ENCODE measurements at regions not wholly inside any gene's neighbourhood (a gene's known extent, or its start where the extent isn't known, plus 50 kb on each side); places are given as distances from the start of the nearest gene placed in this dataset.

DNA sequence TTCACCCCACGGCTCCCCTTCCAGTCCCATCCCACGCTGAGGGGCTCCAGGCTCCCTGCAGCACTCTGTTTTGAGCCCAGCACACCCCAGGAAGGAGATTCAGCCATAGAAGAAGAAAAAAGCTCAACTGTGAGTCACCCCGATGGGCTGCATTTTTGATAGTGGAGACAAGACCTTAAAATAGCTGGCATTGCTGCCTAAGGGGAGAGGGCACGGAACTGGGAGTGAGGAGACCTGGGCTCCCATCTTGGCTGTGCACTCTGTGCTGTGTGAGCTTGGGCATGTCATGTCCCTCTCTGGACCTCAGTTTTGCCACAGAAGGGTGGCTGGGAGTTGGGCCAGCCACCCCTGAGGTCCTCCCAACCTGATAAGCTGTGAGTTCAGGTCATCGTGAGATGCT lies 57.2 kb upstream of the SMAD6 start:
- Histone ChIP-seq H3K27ac (ENCODE audit: low read depth, low read length) (peak overlapping the region; percentile 52), H3K27me3 (ENCODE audit: control insufficient read depth, insufficient read depth, low read length) (no peaks in the 10 kb centered on the region), H3K4me3 (ENCODE audit: low read depth, low read length) (no peak overlapping the region), H3K9me3 (ENCODE audit: control insufficient read depth, insufficient read depth, low read length) (no peaks in the 10 kb centered on the region)
- ChIA-PET POLR2A (interaction anchor here (0.9 kb wide), 1 partner anchor 56 kb away, joined by 5 read pairs; no protein-coding TSS in a partner anchor), CTCF (interaction anchor here (0.5 to 1.4 kb wide), 4 partner anchors 24 to 41 kb away, joined by 3 to 7 read pairs (median 4); no protein-coding TSS in a partner anchor)
- TF ChIP-seq, protein P1, sequence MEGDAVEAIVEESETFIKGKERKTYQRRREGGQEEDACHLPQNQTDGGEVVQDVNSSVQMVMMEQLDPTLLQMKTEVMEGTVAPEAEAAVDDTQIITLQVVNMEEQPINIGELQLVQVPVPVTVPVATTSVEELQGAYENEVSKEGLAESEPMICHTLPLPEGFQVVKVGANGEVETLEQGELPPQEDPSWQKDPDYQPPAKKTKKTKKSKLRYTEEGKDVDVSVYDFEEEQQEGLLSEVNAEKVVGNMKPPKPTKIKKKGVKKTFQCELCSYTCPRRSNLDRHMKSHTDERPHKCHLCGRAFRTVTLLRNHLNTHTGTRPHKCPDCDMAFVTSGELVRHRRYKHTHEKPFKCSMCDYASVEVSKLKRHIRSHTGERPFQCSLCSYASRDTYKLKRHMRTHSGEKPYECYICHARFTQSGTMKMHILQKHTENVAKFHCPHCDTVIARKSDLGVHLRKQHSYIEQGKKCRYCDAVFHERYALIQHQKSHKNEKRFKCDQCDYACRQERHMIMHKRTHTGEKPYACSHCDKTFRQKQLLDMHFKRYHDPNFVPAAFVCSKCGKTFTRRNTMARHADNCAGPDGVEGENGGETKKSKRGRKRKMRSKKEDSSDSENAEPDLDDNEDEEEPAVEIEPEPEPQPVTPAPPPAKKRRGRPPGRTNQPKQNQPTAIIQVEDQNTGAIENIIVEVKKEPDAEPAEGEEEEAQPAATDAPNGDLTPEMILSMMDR (IDR thresholded peaks at IDR 0.05; ENCODE audit: low read depth, low read length) = no peak
- peak; percentile 20 for DNase-seq (ENCODE audit: low read depth, low spot score)

DNA sequence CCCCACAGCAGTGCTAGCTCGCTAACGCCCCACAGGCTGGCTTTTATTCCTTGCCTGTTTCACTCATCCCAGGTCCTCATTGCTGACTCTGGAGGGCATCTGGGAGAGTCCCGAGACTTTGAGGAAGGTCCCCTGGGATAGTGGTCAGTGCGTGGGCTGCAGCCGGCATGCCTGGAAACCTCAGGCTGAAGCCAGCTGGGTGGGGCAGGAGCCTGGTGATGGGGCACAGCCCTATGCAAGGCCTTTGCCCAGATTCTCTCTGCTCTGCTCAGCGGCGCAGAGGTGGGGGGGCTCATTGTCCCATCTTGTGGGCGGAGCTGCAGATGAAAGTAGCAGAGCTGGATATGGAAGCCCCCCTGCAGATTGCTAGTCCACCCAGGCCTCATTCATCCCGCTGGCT lies 55.7 kb upstream of the SMAD6 start:
- H3K4me3 ChIP-seq (ENCODE audit: low read depth, low read length) = no peak overlapping the region
- H3K27ac ChIP-seq (ENCODE audit: low read depth, low read length) = no peak overlapping the region
- no peak for DNase-seq (ENCODE audit: low read depth, low spot score)
- ChIA-PET CTCF (interaction anchor here (0.9 kb wide), 2 partner anchors 43 to 204 kb away, joined by 3 read pairs; no protein-coding TSS in a partner anchor), POLR2A (no interaction called here)
- TF ChIP-seq, protein P1 (IDR thresholded peaks at IDR 0.05; ENCODE audit: low read depth, low read length) = no peak
- H3K9me3 ChIP-seq (ENCODE audit: control insufficient read depth, insufficient read depth, low read length) = no peaks in the 10 kb centered on the region
- H3K27me3 ChIP-seq (ENCODE audit: control insufficient read depth, insufficient read depth, low read length) = no peaks in the 10 kb centered on the region

DNA sequence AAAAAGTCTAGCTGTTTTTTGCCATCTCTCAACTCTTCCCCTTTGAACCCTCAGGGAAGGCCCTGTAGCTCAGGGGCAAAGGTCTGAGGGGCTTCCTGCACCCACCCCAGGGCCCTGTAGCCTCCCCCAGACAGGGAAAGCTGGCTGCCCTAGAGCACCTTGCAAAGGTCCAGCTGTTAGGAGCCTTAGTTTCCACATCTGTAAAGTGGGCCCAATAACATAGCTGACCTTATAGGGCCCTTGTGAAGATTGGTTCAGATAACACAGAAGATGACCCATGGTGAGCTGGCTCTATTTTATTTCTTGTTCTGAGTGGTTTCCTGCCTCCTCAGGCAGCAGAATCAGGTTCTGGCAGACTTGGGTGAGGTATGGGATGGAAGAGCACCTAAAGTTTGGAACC lies 55.2 kb upstream of the SMAD6 start:
- Histone ChIP-seq H3K27ac (ENCODE audit: low read depth, low read length) (no peak overlapping the region), H3K4me3 (ENCODE audit: low read depth, low read length) (no peak overlapping the region), H3K9me3 (ENCODE audit: control insufficient read depth, insufficient read depth, low read length) (no peaks in the 10 kb centered on the region), H3K27me3 (ENCODE audit: control insufficient read depth, insufficient read depth, low read length) (no peaks in the 10 kb centered on the region)
- ChIA-PET POLR2A (no interaction called here), CTCF (interaction anchor here (0.9 kb wide), 1 partner anchor 204 kb away, joined by 3 read pairs; no protein-coding TSS in a partner anchor)
- TF ChIP-seq, protein P1 (IDR thresholded peaks at IDR 0.05; ENCODE audit: low read depth, low read length) = no peak
- no peak for DNase-seq (ENCODE audit: low read depth, low spot score)

DNA sequence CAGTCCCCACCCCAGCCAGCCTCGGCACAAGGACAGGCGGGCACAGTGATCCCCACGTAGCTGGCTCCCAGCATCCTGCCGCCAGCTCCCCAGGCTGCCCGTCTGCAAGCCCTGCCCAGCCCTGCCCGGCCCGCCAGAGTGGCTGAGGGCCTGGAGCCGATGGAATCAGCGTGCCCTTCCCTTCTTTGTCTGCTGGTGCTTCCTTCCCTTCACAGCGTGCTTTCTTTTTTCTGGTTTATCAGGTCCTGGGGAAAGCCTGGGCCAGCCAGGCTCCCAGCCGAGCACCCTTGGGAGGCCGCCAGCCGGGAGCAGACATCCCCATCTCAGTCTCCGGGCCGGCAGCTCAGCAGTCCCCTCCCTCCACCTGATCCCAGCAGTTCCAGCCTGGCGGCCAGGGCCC lies 54.7 kb upstream of the SMAD6 start:
- DNase-seq (ENCODE audit: low read depth, low spot score) = no peak
- ChIA-PET POLR2A (no interaction called here), CTCF (no interaction called here)
- no peak overlapping the region for H3K4me3 ChIP-seq (ENCODE audit: low read depth, low read length)
- TF ChIP-seq, protein P1 (IDR thresholded peaks at IDR 0.05; ENCODE audit: low read depth, low read length) = no peak
- H3K27me3 ChIP-seq (ENCODE audit: control insufficient read depth, insufficient read depth, low read length) = no peaks in the 10 kb centered on the region
- no peaks in the 10 kb centered on the region for H3K9me3 ChIP-seq (ENCODE audit: control insufficient read depth, insufficient read depth, low read length)
- no peak overlapping the region for H3K27ac ChIP-seq (ENCODE audit: low read depth, low read length)

DNA sequence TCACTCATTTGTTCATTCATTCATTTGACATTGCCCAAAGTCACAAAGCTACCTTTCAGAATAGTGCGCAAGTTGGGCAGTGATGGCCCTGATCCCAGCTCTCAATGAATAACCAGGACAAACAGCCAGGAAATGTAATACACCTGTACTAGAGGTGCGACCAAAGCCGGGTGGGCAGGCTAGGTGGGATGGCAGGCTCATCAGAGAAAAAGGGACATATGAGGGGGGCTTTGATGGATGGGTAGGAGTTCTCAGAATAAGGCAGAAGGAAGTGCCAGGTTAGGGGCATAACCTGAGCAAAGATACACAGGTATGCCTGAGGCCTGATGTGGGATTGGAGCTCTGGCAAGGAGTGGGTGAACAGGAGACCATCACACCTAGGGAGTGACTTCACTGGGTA lies 53.4 kb upstream of the SMAD6 start:
- ChIA-PET CTCF (interaction anchor here (1.5 kb wide), 1 partner anchor 30 kb away, joined by 4 read pairs; no protein-coding TSS in a partner anchor), POLR2A (no interaction called here)
- H3K27ac ChIP-seq (ENCODE audit: low read depth, low read length) = no peak overlapping the region
- no peak overlapping the region for H3K4me3 ChIP-seq (ENCODE audit: low read depth, low read length)
- H3K9me3 ChIP-seq (ENCODE audit: control insufficient read depth, insufficient read depth, low read length) = no peaks in the 10 kb centered on the region
- TF ChIP-seq, protein P1 (IDR thresholded peaks at IDR 0.05; ENCODE audit: low read depth, low read length) = no peak
- H3K27me3 ChIP-seq (ENCODE audit: control insufficient read depth, insufficient read depth, low read length) = no peaks in the 10 kb centered on the region
- DNase-seq (ENCODE audit: low read depth, low spot score) = no peak
